CD4-positive, CD25-positive, alpha-beta regulatory T cell (primary cell): ENCODE measurements at regions not wholly inside any gene's neighbourhood (a gene's known extent, or its start where the extent isn't known, plus 50 kb on each side); places are given as distances from the start of the nearest gene placed in this dataset.

Experiments
- ATAC-seq, 2 donors: fragments of 150-1000 bp; cut with Tn5 transposase; one replicate each; pipeline ENCODE4 v1.10.0; 2021; ENCODE audit warnings: low read depth in 2 of 2, moderate number of reproducible peaks in 2 of 2, moderate library complexity in 1 of 2
- DNase-seq, 3 donors: peaks; one replicate each; pipeline versions ENCODE4 v3.0.0 to v3.0.0-alpha.2; 2012 to 2022; ENCODE audit warnings: mixed read lengths in 1 of 3
- H3K27ac ChIP-seq: one replicate; pipeline ENCODE4 v1.7.0; 2013; ENCODE audit warnings: mild to moderate bottlenecking, low read length; ENCODE audit not compliant: insufficient read depth, poor library complexity, severe bottlenecking
- H3K27me3 ChIP-seq: one replicate; pipeline ENCODE4 v1.7.0; 2013; ENCODE audit warnings: low read length; ENCODE audit not compliant: control insufficient read depth, insufficient read depth
- H3K36me3 ChIP-seq: one replicate; pipeline ENCODE4 v1.7.0; 2013; ENCODE audit warnings: mild to moderate bottlenecking, low read length, moderate library complexity; ENCODE audit not compliant: control insufficient read depth, insufficient read depth
- H3K4me1 ChIP-seq: 2 replicates; pipeline ENCODE4 v1.7.0; 2013; ENCODE audit warnings: mild to moderate bottlenecking, low read length; ENCODE audit not compliant: insufficient read depth, control insufficient read depth, poor library complexity, severe bottlenecking
- H3K4me3 ChIP-seq: one replicate; pipeline ENCODE4 v1.7.0; 2013; ENCODE audit warnings: low read depth, mild to moderate bottlenecking, low read length, moderate library complexity
- H3K9me3 ChIP-seq, 2 experiments: 1 replicate in 1 of 2; 2 replicates in 1 of 2; pipeline ENCODE4 v1.7.0; 2013; ENCODE audit warnings: low read length in 2 of 2, mild to moderate bottlenecking in 1 of 2, moderate library complexity in 1 of 2; ENCODE audit not compliant: control insufficient read depth in 2 of 2
- H3K27ac Mint-ChIP-seq, 3 donors: one replicate each; pipeline ENCODE4 v1.8.0; 2020 to 2022; ENCODE audit warnings: mild to moderate bottlenecking in 3 of 3, mixed read lengths in 3 of 3, moderate library complexity in 2 of 3
- H3K27me3 Mint-ChIP-seq: one replicate; pipeline ENCODE4 v1.8.0; 2022; ENCODE audit warnings: mild to moderate bottlenecking, mixed read lengths
- H3K36me3 Mint-ChIP-seq: one replicate; pipeline ENCODE4 v1.8.0; 2020; ENCODE audit warnings: mixed read lengths
- H3K4me1 Mint-ChIP-seq, 4 donors: one replicate each; pipeline ENCODE4 v1.8.0; 2020 to 2022; ENCODE audit warnings: mixed read lengths in 4 of 4, mild to moderate bottlenecking in 1 of 4
- H3K4me3 Mint-ChIP-seq, 4 donors: one replicate each; pipeline ENCODE4 v1.8.0; 2020 to 2022; ENCODE audit warnings: mild to moderate bottlenecking in 4 of 4, mixed read lengths in 4 of 4, moderate library complexity in 3 of 4
- H3K9me3 Mint-ChIP-seq, 7 donors: one replicate each; pipeline ENCODE4 v1.8.0; 2020 to 2022; ENCODE audit warnings: mixed read lengths in 7 of 7, mild to moderate bottlenecking in 3 of 7, moderate library complexity in 2 of 7

GRCh38 chr18:41545091-41545888 lies 409.7 kb upstream of the PIK3C3 start:
- Mint-ChIP-seq H3K36me3 (no peaks in the 10 kb centered on the region), H3K27ac (no peak overlapping the region)
- ATAC-seq: no peak

DNA sequence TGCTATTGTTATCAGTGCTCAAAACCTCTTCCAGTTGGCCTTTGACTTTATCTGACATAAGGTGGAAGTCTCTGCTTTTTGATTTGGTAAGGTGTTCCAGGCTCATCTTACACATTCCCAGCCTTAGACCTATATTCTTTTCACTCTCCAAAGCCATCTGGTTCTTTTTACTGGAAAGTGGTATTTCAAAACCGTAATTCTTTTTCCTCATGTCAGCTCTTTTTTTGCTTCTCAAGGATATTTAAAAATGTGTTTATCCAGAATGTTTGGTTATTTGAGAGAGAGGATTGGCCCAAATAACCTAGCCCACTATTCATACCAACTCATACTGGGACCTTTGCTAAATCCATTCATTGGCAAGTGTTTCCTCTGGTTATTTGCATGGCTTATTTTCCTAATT lies 411.2 kb upstream of the PIK3C3 start:
- H3K4me3 Mint-ChIP-seq: no peak overlapping the region
- Histone ChIP-seq H3K4me3 (no peak overlapping the region), H3K4me1 (no peaks in the 10 kb centered on the region), H3K27me3 (no peaks in the 10 kb centered on the region), H3K9me3 (no peaks in the 10 kb centered on the region), H3K27ac (no peak overlapping the region), H3K36me3 (no peaks in the 10 kb centered on the region)
- DNase-seq: no peak
- H3K27ac Mint-ChIP-seq: no peak overlapping the region
- no peak for ATAC-seq
- no peaks in the 10 kb centered on the region for H3K27me3 Mint-ChIP-seq
- no peaks in the 10 kb centered on the region for H3K4me1 Mint-ChIP-seq
- H3K36me3 Mint-ChIP-seq: no peaks in the 10 kb centered on the region
- H3K9me3 Mint-ChIP-seq: peaks cover 0 to 16% (median 1%) of the 10 kb centered on the region in 7 donors

More at GRCh38 chr18:41545091-41545888, 409.7 kb upstream of the PIK3C3 start:
- H3K36me3 ChIP-seq: no peaks in the 10 kb centered on the region
- no peaks in the 10 kb centered on the region for H3K27me3 Mint-ChIP-seq
- no peak for DNase-seq
- no peaks in the 10 kb centered on the region for H3K9me3 ChIP-seq
- H3K4me1 Mint-ChIP-seq: no peaks in the 10 kb centered on the region
- H3K9me3 Mint-ChIP-seq: peaks cover 0 to 11% (median 3%) of the 10 kb centered on the region in 7 donors
- H3K4me3 ChIP-seq: no peak overlapping the region
- no peaks in the 10 kb centered on the region for H3K27me3 ChIP-seq
- H3K4me3 Mint-ChIP-seq: no peak overlapping the region
- H3K27ac ChIP-seq: no peak overlapping the region
- no peaks in the 10 kb centered on the region for H3K4me1 ChIP-seq

DNA sequence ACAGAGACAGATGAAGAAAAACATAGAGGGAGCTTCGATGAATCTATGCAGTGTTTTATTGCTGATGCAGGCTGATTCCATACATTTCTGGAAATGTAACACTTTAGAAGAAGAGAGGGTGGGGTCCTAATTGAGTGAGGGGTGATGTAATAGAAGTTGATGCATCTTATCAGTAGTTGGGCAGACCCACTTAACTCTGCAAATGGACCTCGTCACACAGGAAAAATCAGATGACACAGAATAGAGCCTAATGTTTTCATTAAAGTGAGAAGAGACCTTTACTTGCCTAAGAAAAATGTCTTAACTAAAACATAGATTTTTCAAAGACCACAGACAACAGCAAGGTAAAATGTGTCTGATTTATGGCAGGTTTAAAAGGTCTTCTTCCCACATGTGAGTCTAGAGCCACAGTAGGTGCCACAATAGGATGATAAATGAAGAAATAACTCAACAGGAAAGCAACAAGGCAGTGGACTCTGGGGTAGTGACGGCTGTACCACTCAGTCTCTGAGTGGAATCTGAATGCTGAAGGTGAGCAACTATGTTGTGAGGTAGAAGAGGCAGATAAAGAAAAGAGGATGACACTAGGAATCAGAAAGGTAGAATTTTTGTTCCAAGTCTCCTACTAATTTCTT lies 414.7 kb upstream of the PIK3C3 start:
- no peak for ATAC-seq
- Histone ChIP-seq H3K9me3 (no peaks in the 10 kb centered on the region), H3K27me3 (no peaks in the 10 kb centered on the region), H3K36me3 (no peaks in the 10 kb centered on the region), H3K27ac (no peak overlapping the region), H3K4me3 (no peak overlapping the region), H3K4me1 (no peaks in the 10 kb centered on the region)
- Mint-ChIP-seq H3K4me1 (no peaks in the 10 kb centered on the region), H3K27ac (no peak overlapping the region), H3K27me3 (no peaks in the 10 kb centered on the region), H3K9me3 (peaks cover 0 to 27% (median 5%) of the 10 kb centered on the region in 7 donors), H3K4me3 (no peak overlapping the region), H3K36me3 (no peaks in the 10 kb centered on the region)
- no peak for DNase-seq

GRCh38 chr18:41538751-41539150 lies 416.3 kb upstream of the PIK3C3 start:
- Histone ChIP-seq H3K36me3 (no peaks in the 10 kb centered on the region), H3K27ac (no peak overlapping the region), H3K4me1 (no peaks in the 10 kb centered on the region), H3K9me3 (no peaks in the 10 kb centered on the region), H3K27me3 (no peaks in the 10 kb centered on the region), H3K4me3 (no peak overlapping the region)
- DNase-seq: no peak
- no peaks in the 10 kb centered on the region for H3K36me3 Mint-ChIP-seq
- H3K27me3 Mint-ChIP-seq: no peaks in the 10 kb centered on the region
- no peak overlapping the region for H3K27ac Mint-ChIP-seq
- H3K4me3 Mint-ChIP-seq: no peak overlapping the region
- H3K4me1 Mint-ChIP-seq: no peaks in the 10 kb centered on the region
- ATAC-seq: no peak
- peaks cover 5 to 37% (median 6%) of the 10 kb centered on the region in 7 donors for H3K9me3 Mint-ChIP-seq

DNA sequence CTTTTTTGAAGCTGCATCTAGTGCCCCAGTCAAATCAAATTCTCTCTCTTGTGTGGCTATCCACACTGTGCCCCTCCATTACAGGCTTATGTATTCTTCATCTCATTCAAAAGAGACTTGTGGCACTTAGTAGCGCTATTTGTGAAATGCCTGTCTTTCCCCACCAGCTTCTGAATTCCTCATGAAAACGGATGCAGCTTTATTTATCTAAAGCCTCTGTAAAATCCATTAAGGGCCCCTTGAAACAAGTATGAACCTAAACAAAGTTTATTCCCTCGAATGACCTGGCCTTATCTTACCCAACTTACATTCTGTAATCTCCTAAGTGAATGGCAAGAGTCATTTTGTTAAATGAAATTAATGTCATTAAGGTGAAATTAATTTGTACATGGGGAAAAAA lies 417.4 kb upstream of the PIK3C3 start:
- H3K27me3 ChIP-seq: no peaks in the 10 kb centered on the region
- Mint-ChIP-seq H3K9me3 (peaks cover 5 to 46% (median 6%) of the 10 kb centered on the region in 7 donors), H3K36me3 (no peaks in the 10 kb centered on the region), H3K27me3 (no peaks in the 10 kb centered on the region), H3K4me3 (no peak overlapping the region), H3K27ac (no peak overlapping the region), H3K4me1 (no peaks in the 10 kb centered on the region)
- no peak overlapping the region for H3K27ac ChIP-seq
- no peaks in the 10 kb centered on the region for H3K9me3 ChIP-seq
- no peak for DNase-seq
- no peaks in the 10 kb centered on the region for H3K36me3 ChIP-seq
- no peak for ATAC-seq
- H3K4me3 ChIP-seq: no peak overlapping the region
- H3K4me1 ChIP-seq: no peaks in the 10 kb centered on the region

- H3K36me3 ChIP-seq: no peaks in the 10 kb centered on the region
- no peak overlapping the region for H3K27ac ChIP-seq
- Mint-ChIP-seq H3K4me3 (no peak overlapping the region), H3K27ac (no peak overlapping the region), H3K36me3 (no peaks in the 10 kb centered on the region), H3K27me3 (no peaks in the 10 kb centered on the region), H3K4me1 (no peaks in the 10 kb centered on the region), H3K9me3 (peaks cover 3 to 41% (median 7%) of the 10 kb centered on the region in 7 donors)
- no peak for ATAC-seq
- no peaks in the 10 kb centered on the region for H3K4me1 ChIP-seq
- H3K9me3 ChIP-seq: peaks cover 0 to 4% of the 10 kb centered on the region in 2 experiments
- no peak for DNase-seq
- H3K27me3 ChIP-seq: no peaks in the 10 kb centered on the region
- no peak overlapping the region for H3K4me3 ChIP-seq
Observed at GRCh38 chr18:41532344-41533086, 422.5 kb upstream of the PIK3C3 start.

GRCh38 chr18:41530970-41531369 lies 424.1 kb upstream of the PIK3C3 start:
- Mint-ChIP-seq H3K4me1 (no peaks in the 10 kb centered on the region), H3K4me3 (no peak overlapping the region), H3K27ac (no peak overlapping the region), H3K9me3 (peaks cover 1 to 42% (median 7%) of the 10 kb centered on the region in 7 donors), H3K27me3 (no peaks in the 10 kb centered on the region), H3K36me3 (no peaks in the 10 kb centered on the region)
- Histone ChIP-seq H3K4me3 (no peak overlapping the region), H3K36me3 (no peaks in the 10 kb centered on the region), H3K27ac (no peak overlapping the region), H3K27me3 (no peaks in the 10 kb centered on the region), H3K4me1 (no peaks in the 10 kb centered on the region), H3K9me3 (peaks cover 0 to 8% of the 10 kb centered on the region in 2 experiments)
- DNase-seq (no peak), ATAC-seq (no peak)
